ENCODE measurements at regions not wholly inside any gene's neighbourhood (a gene's known extent, or its start where the extent isn't known, plus 50 kb on each side); places are given as distances from the start of the nearest gene placed in this dataset.

- CTCF ChIA-PET: interaction anchor here (0.6 to 0.9 kb wide), 2 partner anchors 74 to 970 kb away, joined by 3 to 4 read pairs; no protein-coding TSS in a partner anchor
- H3K27me3 Mint-ChIP-seq (ENCODE audit: unreplicated experiment): peaks cover 96% of the 10 kb centered on the region
Measured at GRCh38 chr1:36650200-36651065, 167.7 kb upstream of the CSF3R start.

GRCh38 chr1:36645867-36646266 lies 163.2 kb upstream of the CSF3R start:
- no peaks in the 10 kb centered on the region for H3K4me1 Mint-ChIP-seq (ENCODE audit: low read depth, unreplicated experiment)
- H3K27me3 Mint-ChIP-seq (ENCODE audit: unreplicated experiment): peaks cover 74% of the 10 kb centered on the region
- no peak overlapping the region for H3K27ac Mint-ChIP-seq (ENCODE audit: unreplicated experiment)
- H3K36me3 Mint-ChIP-seq (ENCODE audit: insufficient read depth, unreplicated experiment): no peaks in the 10 kb centered on the region
- TF ChIP-seq, protein P1, sequence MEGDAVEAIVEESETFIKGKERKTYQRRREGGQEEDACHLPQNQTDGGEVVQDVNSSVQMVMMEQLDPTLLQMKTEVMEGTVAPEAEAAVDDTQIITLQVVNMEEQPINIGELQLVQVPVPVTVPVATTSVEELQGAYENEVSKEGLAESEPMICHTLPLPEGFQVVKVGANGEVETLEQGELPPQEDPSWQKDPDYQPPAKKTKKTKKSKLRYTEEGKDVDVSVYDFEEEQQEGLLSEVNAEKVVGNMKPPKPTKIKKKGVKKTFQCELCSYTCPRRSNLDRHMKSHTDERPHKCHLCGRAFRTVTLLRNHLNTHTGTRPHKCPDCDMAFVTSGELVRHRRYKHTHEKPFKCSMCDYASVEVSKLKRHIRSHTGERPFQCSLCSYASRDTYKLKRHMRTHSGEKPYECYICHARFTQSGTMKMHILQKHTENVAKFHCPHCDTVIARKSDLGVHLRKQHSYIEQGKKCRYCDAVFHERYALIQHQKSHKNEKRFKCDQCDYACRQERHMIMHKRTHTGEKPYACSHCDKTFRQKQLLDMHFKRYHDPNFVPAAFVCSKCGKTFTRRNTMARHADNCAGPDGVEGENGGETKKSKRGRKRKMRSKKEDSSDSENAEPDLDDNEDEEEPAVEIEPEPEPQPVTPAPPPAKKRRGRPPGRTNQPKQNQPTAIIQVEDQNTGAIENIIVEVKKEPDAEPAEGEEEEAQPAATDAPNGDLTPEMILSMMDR (IDR thresholded peaks at IDR 0.05; ENCODE audit: unreplicated experiment): no peak
- DNase-seq: no peak
- H3K9me3 Mint-ChIP-seq (ENCODE audit: low read depth, unreplicated experiment): no peaks in the 10 kb centered on the region
- CTCF ChIA-PET: no interaction called here
- no TSS peak for BruUV-seq (replicated peaks)
- no peak overlapping the region for H3K4me3 Mint-ChIP-seq (ENCODE audit: low read depth, unreplicated experiment)
- intact Hi-C loops (cut with micrococcal nuclease; ENCODE audit: unreplicated experiment): no loop called here

More at GRCh38 chr1:36650200-36651065, 167.7 kb upstream of the CSF3R start:
- TF ChIP-seq, protein P1 (IDR thresholded peaks at IDR 0.05; ENCODE audit: unreplicated experiment): peak; percentile 79
- no peaks in the 10 kb centered on the region for H3K9me3 Mint-ChIP-seq (ENCODE audit: low read depth, unreplicated experiment)
- H3K4me1 Mint-ChIP-seq (ENCODE audit: low read depth, unreplicated experiment): no peaks in the 10 kb centered on the region
- no peaks in the 10 kb centered on the region for H3K36me3 Mint-ChIP-seq (ENCODE audit: insufficient read depth, unreplicated experiment)
- H3K27ac Mint-ChIP-seq (ENCODE audit: unreplicated experiment): no peak overlapping the region
- H3K4me3 Mint-ChIP-seq (ENCODE audit: low read depth, unreplicated experiment): no peak overlapping the region
- BruUV-seq (replicated peaks): no TSS peak
- intact Hi-C loops (cut with micrococcal nuclease; ENCODE audit: unreplicated experiment): no loop called here
- peak; percentile 85 for DNase-seq

GRCh38 chr1:36644556-36644955 lies 161.8 kb upstream of the CSF3R start:
- DNase-seq: no peak
- CTCF ChIA-PET: interaction anchor here (1.3 kb wide), 1 partner anchor 13 kb away, joined by 3 read pairs; no protein-coding TSS in a partner anchor
- Mint-ChIP-seq H3K9me3 (ENCODE audit: low read depth, unreplicated experiment) (no peaks in the 10 kb centered on the region), H3K4me3 (ENCODE audit: low read depth, unreplicated experiment) (no peak overlapping the region), H3K36me3 (ENCODE audit: insufficient read depth, unreplicated experiment) (no peaks in the 10 kb centered on the region), H3K4me1 (ENCODE audit: low read depth, unreplicated experiment) (no peaks in the 10 kb centered on the region), H3K27ac (ENCODE audit: unreplicated experiment) (no peak overlapping the region), H3K27me3 (ENCODE audit: unreplicated experiment) (peaks cover 74% of the 10 kb centered on the region)
- intact Hi-C loops (cut with micrococcal nuclease; ENCODE audit: unreplicated experiment): no loop called here
- no TSS peak for BruUV-seq (replicated peaks)
- TF ChIP-seq, protein P1 (IDR thresholded peaks at IDR 0.05; ENCODE audit: unreplicated experiment): no peak

- no peaks in the 10 kb centered on the region for H3K9me3 Mint-ChIP-seq (ENCODE audit: low read depth, unreplicated experiment)
- no TSS peak for BruUV-seq (replicated peaks)
- no peaks in the 10 kb centered on the region for H3K36me3 Mint-ChIP-seq (ENCODE audit: insufficient read depth, unreplicated experiment)
- intact Hi-C loops (cut with micrococcal nuclease; ENCODE audit: unreplicated experiment): no loop called here
- TF ChIP-seq, protein P1 (IDR thresholded peaks at IDR 0.05; ENCODE audit: unreplicated experiment): no peak
- no peak overlapping the region for H3K4me3 Mint-ChIP-seq (ENCODE audit: low read depth, unreplicated experiment)
- no peak overlapping the region for H3K27ac Mint-ChIP-seq (ENCODE audit: unreplicated experiment)
- no peaks in the 10 kb centered on the region for H3K4me1 Mint-ChIP-seq (ENCODE audit: low read depth, unreplicated experiment)
- CTCF ChIA-PET: interaction anchor here (1.3 kb wide), 1 partner anchor 14 kb away, joined by 3 read pairs; no protein-coding TSS in a partner anchor
- peaks cover 74% of the 10 kb centered on the region for H3K27me3 Mint-ChIP-seq (ENCODE audit: unreplicated experiment)
- no peak for DNase-seq
Measured at GRCh38 chr1:36643371-36644270, 160.9 kb upstream of the CSF3R start.

Data from Calu3 (cell line).